ACHN (cell line): ENCODE measurements at regions not wholly inside any gene's neighbourhood (a gene's known extent, or its start where the extent isn't known, plus 50 kb on each side); places are given as distances from the start of the nearest gene placed in this dataset.

Experiments used
- DNase-seq: peaks from one replicate; pipeline ENCODE4 v3.0.0-alpha.2; 2015
- in situ Hi-C: cut with HindIII; loops from 2 replicates; pipeline ENCODE4 v1.10.0; 2017; ENCODE audit warnings: low sequenced_read_pairs, low pct_ligation_motif_present, low pct_unique_long_range_greater_than_20kb

- in situ Hi-C loops: no loop called here
These were observed 64.5 kb downstream of the COPS8 start for GRCh38 chr2:237150186-237150585.

GRCh38 chr2:237150831-237151375 is 65.2 kb downstream of the COPS8 start:
- no peak for DNase-seq

More at GRCh38 chr2:237150186-237150585, 64.5 kb downstream of the COPS8 start:
- no peak for DNase-seq

GRCh38 chr2:237152361-237152760 is 66.7 kb downstream of the COPS8 start:
- in situ Hi-C loops: no loop called here
- DNase-seq: no peak

More at GRCh38 chr2:237150831-237151375, 65.2 kb downstream of the COPS8 start:
- in situ Hi-C loops: no loop called here

GRCh38 chr2:237153181-237153580 is 67.5 kb downstream of the COPS8 start:
- DNase-seq: no peak
- in situ Hi-C loops: no loop called here

- in situ Hi-C loops: no loop called here
- peak; percentile 55 for DNase-seq
These were observed 68.5 kb downstream of the COPS8 start for GRCh38 chr2:237154082-237154638.

GRCh38 chr2:237154884-237155851 is 69.5 kb downstream of the COPS8 start:
- DNase-seq: no peak
- in situ Hi-C loops: no loop called here

- no peak for DNase-seq
- in situ Hi-C loops: no loop called here
These were observed 70.6 kb downstream of the COPS8 start for GRCh38 chr2:237156031-237156856.

GRCh38 chr2:237156857-237157779 is 71.4 kb downstream of the COPS8 start:
- in situ Hi-C loops: no loop called here
- DNase-seq: no peak

- in situ Hi-C loops: no loop called here
- DNase-seq: no peak
These were observed 72.1 kb downstream of the COPS8 start for GRCh38 chr2:237157780-237158102.

- no peak for DNase-seq
- in situ Hi-C loops: no loop called here
These were observed 72.5 kb downstream of the COPS8 start for GRCh38 chr2:237158194-237158593.

- no peak for DNase-seq
- in situ Hi-C loops: no loop called here
These were observed 73.6 kb downstream of the COPS8 start for GRCh38 chr2:237159006-237159911.

GRCh38 chr2:237160271-237160919 is 74.7 kb downstream of the COPS8 start:
- DNase-seq: no peak
- in situ Hi-C loops: no loop called here

- in situ Hi-C loops: no loop called here
These were observed 75.5 kb downstream of the COPS8 start for GRCh38 chr2:237161189-237161588.

GRCh38 chr2:237162959-237163358 is 77.3 kb downstream of the COPS8 start:
- in situ Hi-C loops: no loop called here
- DNase-seq: no peak

More at GRCh38 chr2:237161189-237161588, 75.5 kb downstream of the COPS8 start:
- no peak for DNase-seq

GRCh38 chr2:237164474-237165042 is 78.9 kb downstream of the COPS8 start:
- DNase-seq: no peak
- in situ Hi-C loops: no loop called here
